HEK293 (cell line): ENCODE measurements at regions not wholly inside any gene's neighbourhood (a gene's known extent, or its start where the extent isn't known, plus 50 kb on each side); places are given as distances from the start of the nearest gene placed in this dataset.

Experiments
- BCL11A ChIP-seq: fragments of 450-650 bp; formaldehyde crosslinking; IDR thresholded peaks from 2 replicates; pipeline ENCODE4 v1.5.1; 2016; ENCODE audit warnings: low read depth, missing biosample characterization, missing genetic modification characterization
- GLI4 ChIP-seq: fragments of 450-650 bp; formaldehyde crosslinking; IDR thresholded peaks from 2 replicates; pipeline ENCODE4 v1.5.1; 2016; ENCODE audit warnings: missing biosample characterization, missing genetic modification characterization
- TCF7L2 ChIP-seq: IDR thresholded peaks from 2 replicates; pipeline ENCODE4 v1.6.1; 2011; ENCODE audit warnings: low read depth, mild to moderate bottlenecking, inconsistent platforms, low read length, moderate library complexity, borderline replicate concordance
- ZBTB8A ChIP-seq: fragments of 450-650 bp; formaldehyde crosslinking; IDR thresholded peaks from 2 replicates; pipeline ENCODE4 v1.5.1; 2016; ENCODE audit warnings: missing biosample characterization, missing genetic modification characterization
- ZFP41 ChIP-seq: fragments of 450-650 bp; formaldehyde crosslinking; IDR thresholded peaks from 2 replicates; pipeline ENCODE4 v1.5.1; 2016; ENCODE audit warnings: missing biosample characterization, missing genetic modification characterization, borderline replicate concordance
- ZNF175 ChIP-seq: fragments of 450-650 bp; formaldehyde crosslinking; IDR thresholded peaks from 2 replicates; pipeline ENCODE4 v1.5.1; 2016; ENCODE audit warnings: missing biosample characterization, missing genetic modification characterization
- ZNF274 ChIP-seq, 2 experiments: fragments of 200-500 bp in 1 of 2; fragments of 450-650 bp in 1 of 2; sonication (Bioruptor generic) in 1 of 2; formaldehyde crosslinking in 1 of 2; IDR thresholded peaks; 2 replicates each; pipeline versions ENCODE4 v1.5.1 to v1.6.1; 2014 to 2016; ENCODE audit warnings: borderline replicate concordance in 1 of 2, inconsistent platforms in 1 of 2, low read length in 1 of 2, missing biosample characterization in 1 of 2, missing genetic modification characterization in 1 of 2
- ZNF473 ChIP-seq: fragments of 450-650 bp; formaldehyde crosslinking; IDR thresholded peaks from 2 replicates; pipeline ENCODE4 v1.5.1; 2017; ENCODE audit warnings: missing biosample characterization, missing genetic modification characterization
- ZNF510 ChIP-seq: fragments of 450-650 bp; formaldehyde crosslinking; IDR thresholded peaks from 2 replicates; pipeline ENCODE4 v1.5.1; 2018; ENCODE audit warnings: mild to moderate bottlenecking, missing genetic modification characterization, missing biosample characterization; ENCODE audit not compliant: insufficient replicate concordance
- ZNF664 ChIP-seq: fragments of 450-650 bp; formaldehyde crosslinking; IDR thresholded peaks from 2 replicates; pipeline ENCODE4 v1.5.1; 2016; ENCODE audit warnings: missing biosample characterization, missing genetic modification characterization
- TF ChIP-seq, protein P1 (sequence below): sonication (generic); formaldehyde crosslinking; IDR thresholded peaks from 2 replicates; pipeline ENCODE4 v1.8.1; 2022; ENCODE audit warnings: mild to moderate bottlenecking, moderate library complexity, missing genetic modification reagents
- TF ChIP-seq, protein P2 (sequence below): fragments of 450-650 bp; formaldehyde crosslinking; IDR thresholded peaks from 2 replicates; pipeline ENCODE4 v1.5.1; 2016; ENCODE audit warnings: missing biosample characterization, missing genetic modification characterization
- TF ChIP-seq, protein P3 (sequence below): fragments of 450-650 bp; formaldehyde crosslinking; IDR thresholded peaks from 2 replicates; pipeline ENCODE4 v1.5.1; 2016; ENCODE audit warnings: missing biosample characterization, missing genetic modification characterization
- TF ChIP-seq, protein P4 (sequence below): fragments of 450-650 bp; formaldehyde crosslinking; IDR thresholded peaks from 2 replicates; pipeline ENCODE4 v1.5.1; 2017; ENCODE audit warnings: missing biosample characterization, missing genetic modification characterization

DNA sequence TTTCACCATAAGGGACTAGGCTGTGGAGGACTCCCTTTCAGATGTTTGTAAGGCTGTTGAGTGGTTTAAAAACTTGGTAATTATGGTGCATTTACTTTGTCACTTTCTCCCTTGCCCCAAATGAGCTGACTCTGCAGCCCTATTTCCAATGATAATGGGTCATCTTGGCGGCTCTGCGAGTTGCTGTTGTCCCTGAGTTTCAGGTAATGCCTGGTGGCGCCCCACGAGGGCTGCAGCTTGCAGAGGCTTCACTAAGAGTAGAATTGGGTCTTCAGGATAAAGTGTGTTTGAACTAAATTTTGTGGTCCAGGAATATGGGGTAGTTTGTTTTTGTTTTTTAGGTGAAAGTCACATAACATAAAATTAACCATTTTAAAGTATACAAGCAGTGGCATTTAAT, 450.1 kb upstream of the CFAP20DC start:
- no peak for TF ChIP-seq ZNF664
- no peak for TF ChIP-seq ZFP41 (tag by site-specific recombination)
- TF ChIP-seq, protein P1, sequence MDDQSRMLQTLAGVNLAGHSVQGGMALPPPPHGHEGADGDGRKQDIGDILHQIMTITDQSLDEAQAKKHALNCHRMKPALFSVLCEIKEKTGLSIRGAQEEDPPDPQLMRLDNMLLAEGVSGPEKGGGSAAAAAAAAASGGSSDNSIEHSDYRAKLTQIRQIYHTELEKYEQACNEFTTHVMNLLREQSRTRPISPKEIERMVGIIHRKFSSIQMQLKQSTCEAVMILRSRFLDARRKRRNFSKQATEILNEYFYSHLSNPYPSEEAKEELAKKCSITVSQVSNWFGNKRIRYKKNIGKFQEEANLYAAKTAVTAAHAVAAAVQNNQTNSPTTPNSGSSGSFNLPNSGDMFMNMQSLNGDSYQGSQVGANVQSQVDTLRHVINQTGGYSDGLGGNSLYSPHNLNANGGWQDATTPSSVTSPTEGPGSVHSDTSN: no peak
- TF ChIP-seq, protein P2, sequence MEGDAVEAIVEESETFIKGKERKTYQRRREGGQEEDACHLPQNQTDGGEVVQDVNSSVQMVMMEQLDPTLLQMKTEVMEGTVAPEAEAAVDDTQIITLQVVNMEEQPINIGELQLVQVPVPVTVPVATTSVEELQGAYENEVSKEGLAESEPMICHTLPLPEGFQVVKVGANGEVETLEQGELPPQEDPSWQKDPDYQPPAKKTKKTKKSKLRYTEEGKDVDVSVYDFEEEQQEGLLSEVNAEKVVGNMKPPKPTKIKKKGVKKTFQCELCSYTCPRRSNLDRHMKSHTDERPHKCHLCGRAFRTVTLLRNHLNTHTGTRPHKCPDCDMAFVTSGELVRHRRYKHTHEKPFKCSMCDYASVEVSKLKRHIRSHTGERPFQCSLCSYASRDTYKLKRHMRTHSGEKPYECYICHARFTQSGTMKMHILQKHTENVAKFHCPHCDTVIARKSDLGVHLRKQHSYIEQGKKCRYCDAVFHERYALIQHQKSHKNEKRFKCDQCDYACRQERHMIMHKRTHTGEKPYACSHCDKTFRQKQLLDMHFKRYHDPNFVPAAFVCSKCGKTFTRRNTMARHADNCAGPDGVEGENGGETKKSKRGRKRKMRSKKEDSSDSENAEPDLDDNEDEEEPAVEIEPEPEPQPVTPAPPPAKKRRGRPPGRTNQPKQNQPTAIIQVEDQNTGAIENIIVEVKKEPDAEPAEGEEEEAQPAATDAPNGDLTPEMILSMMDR (tag by site-specific recombination): no peak
- TF ChIP-seq ZBTB8A (tag by site-specific recombination): no peak
- no peak for TF ChIP-seq ZNF473
- TF ChIP-seq ZNF274 (IDR thresholded peaks at IDR 0.05; ENCODE audit: low read length): no peak
- TF ChIP-seq ZNF274 (tag by site-specific recombination; IDR thresholded peaks at IDR 0.05; ENCODE audit: borderline replicate concordance): no peak
- TF ChIP-seq BCL11A (tag by site-specific recombination): no peak
- TF ChIP-seq, protein P3, sequence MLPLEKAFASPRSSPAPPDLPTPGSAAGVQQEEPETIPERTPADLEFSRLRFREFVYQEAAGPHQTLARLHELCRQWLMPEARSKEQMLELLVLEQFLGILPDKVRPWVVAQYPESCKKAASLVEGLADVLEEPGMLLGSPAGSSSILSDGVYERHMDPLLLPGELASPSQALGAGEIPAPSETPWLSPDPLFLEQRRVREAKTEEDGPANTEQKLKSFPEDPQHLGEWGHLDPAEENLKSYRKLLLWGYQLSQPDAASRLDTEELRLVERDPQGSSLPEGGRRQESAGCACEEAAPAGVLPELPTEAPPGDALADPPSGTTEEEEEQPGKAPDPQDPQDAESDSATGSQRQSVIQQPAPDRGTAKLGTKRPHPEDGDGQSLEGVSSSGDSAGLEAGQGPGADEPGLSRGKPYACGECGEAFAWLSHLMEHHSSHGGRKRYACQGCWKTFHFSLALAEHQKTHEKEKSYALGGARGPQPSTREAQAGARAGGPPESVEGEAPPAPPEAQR (tag by site-specific recombination): no peak
- TF ChIP-seq, protein P4, sequence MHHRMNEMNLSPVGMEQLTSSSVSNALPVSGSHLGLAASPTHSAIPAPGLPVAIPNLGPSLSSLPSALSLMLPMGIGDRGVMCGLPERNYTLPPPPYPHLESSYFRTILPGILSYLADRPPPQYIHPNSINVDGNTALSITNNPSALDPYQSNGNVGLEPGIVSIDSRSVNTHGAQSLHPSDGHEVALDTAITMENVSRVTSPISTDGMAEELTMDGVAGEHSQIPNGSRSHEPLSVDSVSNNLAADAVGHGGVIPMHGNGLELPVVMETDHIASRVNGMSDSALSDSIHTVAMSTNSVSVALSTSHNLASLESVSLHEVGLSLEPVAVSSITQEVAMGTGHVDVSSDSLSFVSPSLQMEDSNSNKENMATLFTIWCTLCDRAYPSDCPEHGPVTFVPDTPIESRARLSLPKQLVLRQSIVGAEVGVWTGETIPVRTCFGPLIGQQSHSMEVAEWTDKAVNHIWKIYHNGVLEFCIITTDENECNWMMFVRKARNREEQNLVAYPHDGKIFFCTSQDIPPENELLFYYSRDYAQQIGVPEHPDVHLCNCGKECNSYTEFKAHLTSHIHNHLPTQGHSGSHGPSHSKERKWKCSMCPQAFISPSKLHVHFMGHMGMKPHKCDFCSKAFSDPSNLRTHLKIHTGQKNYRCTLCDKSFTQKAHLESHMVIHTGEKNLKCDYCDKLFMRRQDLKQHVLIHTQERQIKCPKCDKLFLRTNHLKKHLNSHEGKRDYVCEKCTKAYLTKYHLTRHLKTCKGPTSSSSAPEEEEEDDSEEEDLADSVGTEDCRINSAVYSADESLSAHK (tag by site-specific recombination): no peak
- no peak for TF ChIP-seq ZNF510
- no peak for TF ChIP-seq ZNF175 (tag by site-specific recombination)
- no peak for TF ChIP-seq GLI4 (tag by site-specific recombination)
- TF ChIP-seq TCF7L2: no peak
